CD4-positive, CD25-positive, alpha-beta regulatory T cell (primary cell): ENCODE measurements at regions not wholly inside any gene's neighbourhood (a gene's known extent, or its start where the extent isn't known, plus 50 kb on each side); places are given as distances from the start of the nearest gene placed in this dataset.
"Not testable (repeated sequence)": the region's sequence is repeated elsewhere in the genome, so short reads cannot be mapped to it uniquely, and the experiment has no call there.

Source experiments
- ATAC-seq, 2 donors: fragments of 150-1000 bp; cut with Tn5 transposase; one replicate each; pipeline ENCODE4 v1.10.0; 2021; ENCODE audit warnings: low read depth in 2 of 2, moderate number of reproducible peaks in 2 of 2, moderate library complexity in 1 of 2
- DNase-seq, 3 donors: peaks; one replicate each; pipeline versions ENCODE4 v3.0.0 to v3.0.0-alpha.2; 2012 to 2022; ENCODE audit warnings: mixed read lengths in 1 of 3
- H3K27ac ChIP-seq: one replicate; pipeline ENCODE4 v1.7.0; 2013; ENCODE audit warnings: mild to moderate bottlenecking, low read length; ENCODE audit not compliant: insufficient read depth, poor library complexity, severe bottlenecking
- H3K27me3 ChIP-seq: one replicate; pipeline ENCODE4 v1.7.0; 2013; ENCODE audit warnings: low read length; ENCODE audit not compliant: control insufficient read depth, insufficient read depth
- H3K36me3 ChIP-seq: one replicate; pipeline ENCODE4 v1.7.0; 2013; ENCODE audit warnings: mild to moderate bottlenecking, low read length, moderate library complexity; ENCODE audit not compliant: control insufficient read depth, insufficient read depth
- H3K4me1 ChIP-seq: 2 replicates; pipeline ENCODE4 v1.7.0; 2013; ENCODE audit warnings: mild to moderate bottlenecking, low read length; ENCODE audit not compliant: insufficient read depth, control insufficient read depth, poor library complexity, severe bottlenecking
- H3K4me3 ChIP-seq: one replicate; pipeline ENCODE4 v1.7.0; 2013; ENCODE audit warnings: low read depth, mild to moderate bottlenecking, low read length, moderate library complexity
- H3K9me3 ChIP-seq, 2 experiments: 1 replicate in 1 of 2; 2 replicates in 1 of 2; pipeline ENCODE4 v1.7.0; 2013; ENCODE audit warnings: low read length in 2 of 2, mild to moderate bottlenecking in 1 of 2, moderate library complexity in 1 of 2; ENCODE audit not compliant: control insufficient read depth in 2 of 2
- H3K27ac Mint-ChIP-seq, 3 donors: one replicate each; pipeline ENCODE4 v1.8.0; 2020 to 2022; ENCODE audit warnings: mild to moderate bottlenecking in 3 of 3, mixed read lengths in 3 of 3, moderate library complexity in 2 of 3
- H3K27me3 Mint-ChIP-seq: one replicate; pipeline ENCODE4 v1.8.0; 2022; ENCODE audit warnings: mild to moderate bottlenecking, mixed read lengths
- H3K36me3 Mint-ChIP-seq: one replicate; pipeline ENCODE4 v1.8.0; 2020; ENCODE audit warnings: mixed read lengths
- H3K4me1 Mint-ChIP-seq, 4 donors: one replicate each; pipeline ENCODE4 v1.8.0; 2020 to 2022; ENCODE audit warnings: mixed read lengths in 4 of 4, mild to moderate bottlenecking in 1 of 4
- H3K4me3 Mint-ChIP-seq, 4 donors: one replicate each; pipeline ENCODE4 v1.8.0; 2020 to 2022; ENCODE audit warnings: mild to moderate bottlenecking in 4 of 4, mixed read lengths in 4 of 4, moderate library complexity in 3 of 4
- H3K9me3 Mint-ChIP-seq, 7 donors: one replicate each; pipeline ENCODE4 v1.8.0; 2020 to 2022; ENCODE audit warnings: mixed read lengths in 7 of 7, mild to moderate bottlenecking in 3 of 7, moderate library complexity in 2 of 7

GRCh38 chr2:87651589-87651988, 96.3 kb upstream of the PLGLB2 start:
- H3K27ac Mint-ChIP-seq, H3K4me1 ChIP-seq, H3K27me3 Mint-ChIP-seq, H3K9me3 Mint-ChIP-seq, H3K4me3 ChIP-seq, ATAC-seq, H3K9me3 ChIP-seq, DNase-seq, H3K36me3 ChIP-seq, H3K36me3 Mint-ChIP-seq, H3K4me1 Mint-ChIP-seq, H3K27ac ChIP-seq, H3K27me3 ChIP-seq, H3K4me3 Mint-ChIP-seq: not testable (repeated sequence)

DNA sequence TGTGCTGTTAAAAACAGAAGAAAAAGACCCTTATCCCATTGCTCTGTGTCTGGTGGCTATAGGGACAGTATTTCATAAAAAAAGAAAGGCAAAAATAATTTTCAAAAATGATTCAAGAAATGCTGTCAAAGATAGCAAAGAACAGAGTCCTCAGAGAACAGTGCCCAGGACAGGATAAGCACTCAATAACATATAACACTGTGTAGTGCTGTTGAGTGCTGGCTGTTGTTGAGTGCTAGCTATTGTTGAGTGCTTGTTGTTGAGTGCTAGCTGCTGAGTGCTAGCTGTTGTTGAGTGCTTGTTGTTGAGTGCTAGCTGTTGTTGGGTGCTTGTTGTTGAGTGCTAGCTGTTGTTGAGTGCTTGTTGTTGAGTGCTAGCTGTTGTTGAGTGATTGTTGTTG, 94.5 kb upstream of the PLGLB2 start:
- H3K4me1 ChIP-seq, H3K36me3 Mint-ChIP-seq, H3K4me3 Mint-ChIP-seq, DNase-seq, H3K4me1 Mint-ChIP-seq, H3K27ac Mint-ChIP-seq, H3K4me3 ChIP-seq, H3K9me3 Mint-ChIP-seq, H3K27me3 Mint-ChIP-seq, H3K9me3 ChIP-seq, H3K27me3 ChIP-seq, H3K36me3 ChIP-seq, H3K27ac ChIP-seq, ATAC-seq: not testable (repeated sequence)

GRCh38 chr2:87654136-87654814, 93.6 kb upstream of the PLGLB2 start:
- H3K27me3 Mint-ChIP-seq, H3K4me3 Mint-ChIP-seq, H3K4me1 ChIP-seq, H3K36me3 ChIP-seq, H3K27ac Mint-ChIP-seq, ATAC-seq, H3K4me3 ChIP-seq, H3K27ac ChIP-seq, H3K27me3 ChIP-seq, H3K9me3 ChIP-seq, H3K4me1 Mint-ChIP-seq, H3K36me3 Mint-ChIP-seq, DNase-seq, H3K9me3 Mint-ChIP-seq: not testable (repeated sequence)

- not testable (repeated sequence) for H3K9me3 Mint-ChIP-seq, H3K27me3 Mint-ChIP-seq, H3K27me3 ChIP-seq, DNase-seq, H3K27ac ChIP-seq, H3K27ac Mint-ChIP-seq, H3K4me3 Mint-ChIP-seq, H3K9me3 ChIP-seq, H3K36me3 Mint-ChIP-seq, ATAC-seq, H3K4me3 ChIP-seq, H3K4me1 Mint-ChIP-seq, H3K4me1 ChIP-seq, H3K36me3 ChIP-seq
These were observed 90.0 kb upstream of the PLGLB2 start for GRCh38 chr2:87657915-87658314.

DNA sequence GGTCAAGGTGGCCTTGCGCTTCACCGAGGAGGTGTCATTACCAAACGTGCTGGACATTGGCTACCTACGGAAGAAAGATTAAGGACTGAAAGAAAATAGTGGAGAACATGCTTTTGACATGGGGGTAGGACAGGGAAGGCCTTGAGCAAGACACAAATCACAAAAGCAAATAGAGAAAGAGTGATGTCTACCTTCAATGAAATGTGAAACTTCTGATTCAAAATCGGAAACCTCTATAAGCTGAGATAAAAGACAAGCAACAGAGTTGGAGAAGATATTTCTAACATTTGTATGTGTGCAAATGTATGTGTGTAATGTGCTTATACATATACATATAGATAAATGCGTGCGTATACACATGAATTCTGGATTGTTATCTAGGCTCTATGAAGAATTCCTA, 89.5 kb upstream of the PLGLB2 start:
- H3K9me3 Mint-ChIP-seq, ATAC-seq, H3K36me3 ChIP-seq, H3K9me3 ChIP-seq, H3K27me3 ChIP-seq, H3K27ac Mint-ChIP-seq, H3K36me3 Mint-ChIP-seq, H3K4me1 ChIP-seq, H3K27me3 Mint-ChIP-seq, H3K4me3 Mint-ChIP-seq, H3K27ac ChIP-seq, H3K4me3 ChIP-seq, H3K4me1 Mint-ChIP-seq: not testable (repeated sequence)
- peak in 1 of 3 donors; percentile 25 for DNase-seq

GRCh38 chr2:87658976-87659375, 88.9 kb upstream of the PLGLB2 start:
- ATAC-seq, H3K27ac ChIP-seq, DNase-seq, H3K27me3 ChIP-seq, H3K4me1 ChIP-seq, H3K4me1 Mint-ChIP-seq, H3K9me3 Mint-ChIP-seq, H3K27me3 Mint-ChIP-seq, H3K36me3 ChIP-seq, H3K27ac Mint-ChIP-seq, H3K4me3 Mint-ChIP-seq, H3K9me3 ChIP-seq, H3K4me3 ChIP-seq, H3K36me3 Mint-ChIP-seq: not testable (repeated sequence)

- H3K36me3 ChIP-seq, ATAC-seq, H3K27ac ChIP-seq, H3K4me1 Mint-ChIP-seq, H3K4me3 Mint-ChIP-seq, H3K27ac Mint-ChIP-seq, H3K9me3 ChIP-seq, H3K36me3 Mint-ChIP-seq, H3K9me3 Mint-ChIP-seq, H3K27me3 ChIP-seq, DNase-seq, H3K4me3 ChIP-seq, H3K4me1 ChIP-seq, H3K27me3 Mint-ChIP-seq: not testable (repeated sequence)
These were observed 87.7 kb upstream of the PLGLB2 start for GRCh38 chr2:87660164-87660563.

GRCh38 chr2:87662316-87663290, 85.3 kb upstream of the PLGLB2 start:
- not testable (repeated sequence) for H3K27ac ChIP-seq, H3K4me1 ChIP-seq, H3K9me3 ChIP-seq, H3K27me3 Mint-ChIP-seq, H3K4me3 Mint-ChIP-seq, ATAC-seq, H3K9me3 Mint-ChIP-seq, DNase-seq, H3K36me3 Mint-ChIP-seq, H3K36me3 ChIP-seq, H3K4me3 ChIP-seq, H3K4me1 Mint-ChIP-seq, H3K27me3 ChIP-seq
- H3K27ac Mint-ChIP-seq, result peak overlapping the region in 2 of 3 donors; percentile 25 to 60
